Stimulated activated naive CD4-positive, alpha-beta T cell treated with Interleukin-2 at 50 U/mL for 16 hours (primary cell): ENCODE measurements at regions not wholly inside any gene's neighbourhood (a gene's known extent, or its start where the extent isn't known, plus 50 kb on each side); places are given as distances from the start of the nearest gene placed in this dataset.
"Not testable (repeated sequence)": the region's sequence is repeated elsewhere in the genome, so short reads cannot be mapped to it uniquely, and the experiment has no call there.

Experiments used
- DNase-seq: peaks from one replicate; lab custom pipeline; 2025; lab: John Stamatoyannopoulos, UW

DNA sequence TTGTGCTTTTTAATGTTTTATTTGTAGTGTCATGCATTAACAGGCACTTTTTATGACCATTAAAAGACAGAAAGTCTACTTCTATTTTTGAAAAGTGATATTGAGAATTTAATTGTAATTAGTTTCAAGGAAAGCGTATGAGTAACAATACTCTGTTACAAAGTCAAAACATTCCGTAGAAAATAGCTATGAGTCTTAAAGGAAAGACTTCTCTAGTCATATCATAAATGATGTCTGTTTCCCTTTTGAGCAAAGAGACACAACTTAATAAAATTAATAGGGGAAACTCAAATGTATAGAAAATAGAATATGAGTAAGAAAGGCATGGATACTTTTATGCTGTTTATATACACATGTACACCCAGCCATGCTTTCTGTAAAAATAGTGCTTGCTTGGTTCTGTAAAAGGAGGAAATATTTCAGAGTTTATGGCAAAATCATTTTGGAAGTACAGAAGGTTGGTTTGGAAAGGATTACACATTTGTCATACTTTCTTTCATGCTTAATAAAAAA lies 107.8 kb upstream of the AHI1 start:
- no peak for DNase-seq

- no peak for DNase-seq
Observed at GRCh38 chr6:135606392-135606791, 108.9 kb upstream of the AHI1 start.

- DNase-seq = no peak
Observed at GRCh38 chr6:135608031-135608430, 110.5 kb upstream of the AHI1 start.

- not testable (repeated sequence) for DNase-seq
Observed at GRCh38 chr6:135610192-135610591, 112.7 kb upstream of the AHI1 start.

- no peak for DNase-seq
Observed at GRCh38 chr6:135616655-135617054, 119.1 kb upstream of the AHI1 start.

DNA sequence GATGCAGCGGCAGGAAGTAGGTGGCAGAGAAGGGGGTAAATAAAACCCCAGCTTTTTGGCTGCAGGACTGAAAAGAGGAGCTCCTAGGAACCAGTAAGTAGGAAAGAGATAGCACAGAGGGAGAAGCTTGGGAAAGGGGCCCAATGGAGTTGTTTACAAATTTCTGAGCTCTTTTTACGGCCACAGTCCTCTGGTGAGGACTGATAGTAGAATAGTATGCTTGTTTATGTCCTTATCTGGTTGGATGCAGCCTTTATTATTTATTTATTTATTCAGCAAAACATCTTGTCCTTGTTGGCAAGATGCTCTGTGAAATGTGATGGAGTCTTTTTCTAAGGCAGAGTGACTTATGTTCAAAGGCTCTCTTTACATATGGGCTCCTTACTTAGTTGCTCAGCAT lies 119.7 kb upstream of the AHI1 start:
- no peak for DNase-seq

DNA sequence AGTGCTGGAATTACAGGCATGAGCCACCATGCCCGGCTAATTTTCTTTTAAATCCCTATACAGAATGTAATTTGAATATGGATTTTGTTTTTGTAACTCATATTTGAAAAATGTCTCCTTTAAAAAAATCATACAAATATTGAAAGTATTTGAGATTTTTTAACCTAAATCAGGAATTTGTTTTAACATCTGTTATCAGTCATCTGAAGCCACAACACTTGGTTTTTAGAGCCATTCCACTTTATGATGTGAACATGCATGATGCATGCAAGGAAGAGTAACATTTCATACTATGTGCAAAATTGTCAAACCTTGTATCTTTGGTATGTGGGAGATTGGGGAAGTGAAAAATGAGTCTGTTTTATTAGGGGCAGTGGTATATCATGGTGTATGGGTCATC lies 124.5 kb upstream of the AHI1 start:
- no peak for DNase-seq

DNA sequence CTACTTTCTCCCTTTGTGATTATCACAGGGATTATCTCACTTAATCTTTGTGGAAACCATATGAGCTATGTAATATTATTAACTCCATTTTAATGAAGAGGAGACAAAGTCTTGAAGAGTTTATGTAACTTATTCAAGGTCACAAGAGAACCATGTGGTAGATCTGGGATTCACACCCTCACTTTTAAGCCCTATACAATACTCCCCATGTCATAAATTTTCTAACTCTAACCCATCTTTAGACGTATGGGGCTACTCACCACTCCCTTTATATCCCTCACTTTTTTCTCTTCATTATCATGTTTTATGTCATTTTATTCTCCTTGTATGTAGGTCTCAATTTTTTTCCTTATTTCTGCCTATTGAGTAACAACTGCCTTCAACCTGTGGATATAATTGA lies 126.4 kb upstream of the AHI1 start:
- DNase-seq = no peak

GRCh38 chr6:135624402-135625295 lies 127.1 kb upstream of the AHI1 start:
- DNase-seq = no peak

DNA sequence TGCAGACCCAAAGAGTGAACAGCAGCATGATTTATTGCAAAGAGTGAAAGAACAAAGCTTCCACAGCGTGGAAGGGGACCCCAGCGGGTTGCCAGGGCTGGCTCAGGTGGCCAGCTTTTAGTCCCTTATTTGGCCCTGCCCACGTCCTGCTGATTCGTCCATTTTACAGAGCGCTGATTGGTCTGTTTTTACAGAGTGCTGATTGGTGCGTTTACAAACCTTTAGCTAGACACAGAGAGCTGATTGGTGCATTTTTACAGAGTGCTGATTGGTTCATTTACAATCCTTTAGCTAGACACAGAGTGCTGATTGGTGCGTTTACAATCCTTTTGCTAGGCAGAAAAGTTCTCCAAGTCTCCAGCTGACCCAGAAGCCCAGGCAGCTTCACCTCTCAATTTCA lies 128.5 kb upstream of the AHI1 start:
- not testable (repeated sequence) for DNase-seq

GRCh38 chr6:135627092-135627715 lies 129.7 kb upstream of the AHI1 start:
- no peak for DNase-seq

- DNase-seq = no peak
Observed at GRCh38 chr6:135630789-135631376, 133.3 kb upstream of the AHI1 start.

GRCh38 chr6:135631821-135632220 lies 134.3 kb upstream of the AHI1 start:
- DNase-seq = no peak

DNA sequence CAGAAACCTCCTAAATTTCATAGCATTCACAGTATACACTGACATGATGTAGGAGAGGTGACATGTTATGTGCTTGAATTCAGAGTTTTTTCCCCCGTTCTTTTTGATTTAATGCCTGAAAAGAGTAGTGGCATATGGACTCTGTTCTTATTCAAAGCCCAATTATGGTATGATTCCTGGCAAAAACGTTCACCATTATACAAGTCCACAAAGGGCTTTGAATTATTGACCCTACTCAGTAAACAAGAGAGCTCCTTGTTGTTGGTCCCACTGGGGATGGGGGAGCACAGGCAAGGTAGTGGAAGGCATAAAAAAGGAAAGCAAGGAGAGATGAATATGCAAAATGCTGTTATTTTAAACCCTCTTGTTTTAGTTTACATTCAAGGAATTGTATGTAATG lies 136.0 kb upstream of the AHI1 start:
- DNase-seq = no peak

DNA sequence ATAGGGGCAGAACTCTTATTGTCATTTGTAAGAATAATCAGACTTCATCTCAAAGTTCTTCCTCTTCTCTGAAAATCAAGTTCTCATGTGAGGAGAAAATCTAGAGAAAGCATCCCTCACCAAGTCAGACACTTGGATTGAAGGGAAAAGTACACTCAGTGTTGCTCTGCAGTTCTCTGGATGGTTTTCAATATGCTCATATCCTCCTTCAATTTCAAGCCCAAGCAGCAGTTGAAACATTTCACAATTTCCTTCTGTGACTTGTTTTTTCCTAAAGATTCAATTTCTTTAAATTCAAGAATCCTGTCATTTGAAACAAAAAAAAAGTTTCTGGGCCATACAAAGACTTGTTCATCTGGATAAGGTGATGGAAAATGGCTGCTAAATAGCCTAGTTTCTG lies 140.2 kb upstream of the AHI1 start:
- DNase-seq = no peak

DNA sequence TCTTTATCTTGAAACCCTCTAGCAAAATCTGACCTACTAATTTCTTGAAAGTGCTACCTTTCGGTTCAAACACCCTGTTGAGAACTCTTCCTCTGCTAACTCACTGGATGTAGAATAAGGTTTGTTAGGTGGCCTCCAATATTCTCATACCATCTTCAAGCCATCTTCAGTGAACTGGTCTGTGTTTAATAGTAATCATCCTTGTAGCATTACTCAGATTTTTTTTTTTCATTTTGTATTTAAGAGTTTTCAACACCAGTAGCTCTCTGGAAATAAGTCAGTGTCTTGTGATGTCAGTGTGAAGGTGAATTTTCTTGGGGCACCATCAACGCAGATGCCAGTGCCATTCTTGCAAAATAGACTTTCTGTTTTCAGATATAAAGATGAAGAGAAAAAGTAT lies 140.6 kb upstream of the AHI1 start:
- DNase-seq = no peak

- DNase-seq = no peak
Observed at GRCh38 chr6:135640048-135640447, 142.5 kb upstream of the AHI1 start.

DNA sequence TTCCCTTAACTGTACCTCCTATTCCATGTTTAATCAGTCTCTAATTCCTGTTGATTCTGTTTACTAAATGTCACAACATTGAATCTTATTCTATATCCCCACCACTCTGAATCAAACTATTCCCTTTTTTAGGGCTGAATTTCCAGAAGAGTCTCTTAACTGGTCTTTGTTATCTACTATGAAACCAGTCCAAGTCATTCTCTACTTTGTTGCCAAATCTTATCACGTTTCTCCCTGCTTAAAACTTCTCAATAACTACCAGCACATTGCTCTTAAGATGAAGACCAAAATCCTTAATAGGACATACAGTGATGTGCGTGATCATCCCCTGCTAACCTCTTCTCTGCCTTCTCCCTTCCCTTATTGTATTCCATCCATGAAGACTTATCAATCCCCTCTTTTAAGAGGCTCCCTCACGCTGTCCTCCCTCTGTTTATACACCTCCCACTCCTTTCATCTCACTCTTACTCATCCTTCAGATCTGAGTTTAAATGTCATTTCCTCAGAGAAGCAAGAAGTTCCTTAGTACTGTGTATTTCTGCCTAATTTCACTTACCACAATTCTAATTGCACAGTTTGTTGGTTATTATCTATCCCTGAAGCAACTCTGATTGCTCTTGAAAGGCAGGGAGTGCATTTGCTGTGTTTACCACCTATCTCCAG lies 143.0 kb upstream of the AHI1 start:
- no peak for DNase-seq

GRCh38 chr6:135642912-135643311 lies 145.4 kb upstream of the AHI1 start:
- DNase-seq = no peak

DNA sequence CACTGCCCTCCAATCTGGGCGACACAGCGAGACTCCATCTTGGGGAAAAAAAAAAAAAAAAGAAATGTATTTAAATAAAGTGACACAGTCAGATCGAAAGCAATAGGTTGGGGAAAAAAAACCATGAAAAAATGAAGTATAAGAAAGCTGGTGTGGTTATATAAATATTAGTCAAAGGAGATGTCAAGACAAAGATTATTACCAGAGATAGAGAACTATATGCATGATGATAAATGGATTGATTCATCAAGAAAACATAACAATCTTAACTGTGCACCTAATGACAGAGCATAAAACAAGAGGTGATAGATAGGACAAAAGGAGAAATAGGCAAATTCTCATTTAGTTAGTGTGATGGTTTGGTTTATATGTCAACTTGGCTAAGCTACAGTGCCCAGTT lies 146.9 kb upstream of the AHI1 start:
- DNase-seq = no peak

DNA sequence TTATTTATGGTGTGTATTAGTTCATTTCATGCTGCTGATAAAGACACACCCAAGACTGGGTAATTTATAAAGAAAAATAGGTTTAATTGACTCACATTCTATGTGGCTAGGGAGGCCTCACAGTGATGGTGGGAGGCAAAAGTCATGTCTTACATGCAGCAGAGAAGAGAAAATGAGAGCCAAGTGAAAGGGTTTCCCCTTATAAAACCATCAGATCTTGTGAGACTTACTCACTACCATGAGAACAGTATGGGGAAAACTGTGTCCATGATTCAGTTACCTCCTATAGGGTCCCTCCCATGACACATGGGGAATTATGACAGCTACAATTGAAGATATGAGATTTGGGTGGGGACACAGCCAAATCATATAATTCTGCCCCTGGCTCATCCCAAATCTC lies 150.0 kb upstream of the AHI1 start:
- DNase-seq = peak; percentile 15

- no peak for DNase-seq
Observed at GRCh38 chr6:135651964-135652755, 154.6 kb upstream of the AHI1 start.
